Frontal cortex (tissue), 3 donors: ENCODE measurements at regions not wholly inside any gene's neighbourhood (a gene's known extent, or its start where the extent isn't known, plus 50 kb on each side); places are given as distances from the start of the nearest gene placed in this dataset.
"Not testable (repeated sequence)": the region's sequence is repeated elsewhere in the genome, so short reads cannot be mapped to it uniquely, and the experiment has no call there.

Source experiments
- DNase-seq, 2 donors: peaks; one replicate each; pipeline ENCODE4 v3.0.0; 2012; ENCODE audit warnings: low spot score in 2 of 2
- FAIRE-seq: peaks from 2 replicates; lab custom pipeline; 2012; peaks lifted over from hg19 to GRCh38; lab: Jason Lieb, UNC
- donor health status: control.
- donor health status: control.
- donor health status: control.

- FAIRE-seq (no peak), DNase-seq (no peak)
Measured at GRCh38 chr4:116361790-116362189, 723.6 kb downstream of the TRAM1L1 start.

GRCh38 chr4:116358633-116359222 lies 726.6 kb downstream of the TRAM1L1 start:
- DNase-seq (no peak), FAIRE-seq (no peak)

GRCh38 chr4:116357758-116358157 lies 727.6 kb downstream of the TRAM1L1 start:
- FAIRE-seq (no peak), DNase-seq (no peak)

- FAIRE-seq, result no peak
- DNase-seq, result no peak
Measured at GRCh38 chr4:116346750-116347149, 738.6 kb downstream of the TRAM1L1 start.

- DNase-seq (no peak), FAIRE-seq (no peak)
Measured at GRCh38 chr4:116343809-116344208, 741.6 kb downstream of the TRAM1L1 start.

GRCh38 chr4:116342143-116342542 lies 743.2 kb downstream of the TRAM1L1 start:
- FAIRE-seq, result no peak
- no peak for DNase-seq

- FAIRE-seq, result no peak
- no peak for DNase-seq
Measured at GRCh38 chr4:116332508-116332907, 752.9 kb downstream of the TRAM1L1 start.

- DNase-seq (no peak), FAIRE-seq (no peak)
Measured at GRCh38 chr4:116328261-116328860, 757.0 kb downstream of the TRAM1L1 start.

GRCh38 chr4:116323606-116324005 lies 761.8 kb downstream of the TRAM1L1 start:
- no peak for FAIRE-seq

GRCh38 chr4:116321471-116321870 lies 763.9 kb downstream of the TRAM1L1 start:
- no peak for FAIRE-seq
- DNase-seq, result no peak

More at GRCh38 chr4:116323606-116324005, 761.8 kb downstream of the TRAM1L1 start:
- no peak for DNase-seq

- DNase-seq, result no peak
- no peak for FAIRE-seq
Measured at GRCh38 chr4:116320859-116321258, 764.5 kb downstream of the TRAM1L1 start.

- FAIRE-seq (no peak), DNase-seq (no peak)
Measured at GRCh38 chr4:116303736-116304188, 781.6 kb downstream of the TRAM1L1 start.

GRCh38 chr4:116302990-116303735 lies 782.2 kb downstream of the TRAM1L1 start:
- DNase-seq, result no peak
- FAIRE-seq, result no peak

GRCh38 chr4:116275006-116275405 lies 810.4 kb downstream of the TRAM1L1 start:
- DNase-seq, result no peak
- no peak for FAIRE-seq

- DNase-seq (no peak), FAIRE-seq (no peak)
Measured at GRCh38 chr4:116272336-116272735, 813.0 kb downstream of the TRAM1L1 start.

- DNase-seq, FAIRE-seq: not testable (repeated sequence)
Measured at GRCh38 chr4:116260931-116261330, 824.4 kb downstream of the TRAM1L1 start.

GRCh38 chr4:116244771-116245170 lies 840.6 kb downstream of the TRAM1L1 start:
- DNase-seq, result no peak
- FAIRE-seq, result no peak

GRCh38 chr4:116243431-116243830 lies 841.9 kb downstream of the TRAM1L1 start:
- FAIRE-seq (no peak), DNase-seq (no peak)

- FAIRE-seq (no peak), DNase-seq (no peak)
Measured at GRCh38 chr4:116233971-116234370, 851.4 kb downstream of the TRAM1L1 start.

GRCh38 chr4:116231999-116232398 lies 853.4 kb downstream of the TRAM1L1 start:
- FAIRE-seq, DNase-seq: not testable (repeated sequence)

GRCh38 chr4:116229420-116229819 lies 856.0 kb downstream of the TRAM1L1 start:
- DNase-seq (no peak), FAIRE-seq (no peak)
